Kidney (tissue), 13 donors: ENCODE measurements at regions not wholly inside any gene's neighbourhood (a gene's known extent, or its start where the extent isn't known, plus 50 kb on each side); places are given as distances from the start of the nearest gene placed in this dataset.

Experiments
- DNase-seq, 5 donors: peaks; one replicate each; pipeline ENCODE4 v3.0.0-alpha.2; 2013 to 2020
- FAIRE-seq: peaks from 2 replicates; lab custom pipeline; 2012; peaks lifted over from hg19 to GRCh38; lab: Jason Lieb, UNC
- H3K27ac ChIP-seq, 2 donors: one replicate each; pipeline ENCODE4 v1.7.0; 2013; ENCODE audit warnings: low read depth in 2 of 2, low read length in 2 of 2, inconsistent platforms in 1 of 2
- H3K27me3 ChIP-seq: one replicate; pipeline ENCODE4 v1.7.1; 2013; ENCODE audit warnings: low read length, inconsistent platforms; ENCODE audit not compliant: control insufficient read depth, insufficient read depth
- H3K36me3 ChIP-seq, 3 donors: one replicate each; pipeline versions ENCODE4 v1.7.0 to v1.7.1; 2013; ENCODE audit warnings: low read length in 3 of 3, control low read depth in 1 of 3, inconsistent platforms in 1 of 3; ENCODE audit not compliant: insufficient read depth in 3 of 3, control insufficient read depth in 2 of 3
- H3K4me1 ChIP-seq, 3 donors: one replicate each; pipeline versions ENCODE4 v1.7.0 to v1.7.1; 2013; ENCODE audit warnings: low read length in 3 of 3, inconsistent platforms in 1 of 3, low read depth in 1 of 3; ENCODE audit not compliant: control insufficient read depth in 2 of 3, insufficient read depth in 2 of 3
- H3K4me3 ChIP-seq, 3 donors: one replicate each; pipeline versions ENCODE4 v1.7.0 to v1.8.1; 2013; ENCODE audit warnings: low read length in 3 of 3, control low read depth in 1 of 3, inconsistent platforms in 1 of 3
- H3K9ac ChIP-seq, 3 donors: one replicate each; pipeline versions ENCODE4 v1.7.0 to v1.7.1; 2013; ENCODE audit warnings: low read length in 3 of 3, control low read depth in 1 of 3, inconsistent platforms in 1 of 3
- H3K9me3 ChIP-seq, 3 donors: one replicate each; pipeline versions ENCODE4 v1.7.0 to v1.7.1; 2013; ENCODE audit warnings: low read length in 3 of 3, control low read depth in 1 of 3, inconsistent platforms in 1 of 3; ENCODE audit not compliant: control insufficient read depth in 2 of 3, insufficient read depth in 1 of 3
- CTCF ChIP-seq: IDR thresholded peaks from 3 replicates; pipeline ENCODE4 v1.5.1; 2012; ENCODE audit warnings: mild to moderate bottlenecking, moderate library complexity, borderline replicate concordance; ENCODE audit not compliant: insufficient read depth; ENCODE audit errors: extremely low read depth
- intact Hi-C: fragments of 100-400 bp; cut with DNase I; formaldehyde crosslinking; loops from one replicate; pipeline ENCODE4 v1.11.1; 2022
- donor health status: control.
- donor health status: control.
- donor health status: control.
- donor health status: control.
- donor health status: control.
- donor health status: DM: yes; HTN: yes; CAD: no.
- donor health status: Normal renal cell carcinoma (clear cell type).

- no peaks in the 10 kb centered on the region for H3K36me3 ChIP-seq
- H3K9ac ChIP-seq, result no peak overlapping the region
- peak; percentile 72 to 93 (median 80) for DNase-seq
- no peak for TF ChIP-seq CTCF
- H3K4me3 ChIP-seq, result no peak overlapping the region
- H3K27ac ChIP-seq, result peak overlapping the region; percentile 40 to 69
- no peaks in the 10 kb centered on the region for H3K9me3 ChIP-seq
- no peaks in the 10 kb centered on the region for H3K27me3 ChIP-seq
- FAIRE-seq, result no peak
- peaks cover 0 to 12% (median 0%) of the 10 kb centered on the region in 3 donors for H3K4me1 ChIP-seq
- intact Hi-C loops, result no loop called here
Observed at GRCh38 chr10:78552261-78552811, 516.4 kb upstream of the ZMIZ1 start.

GRCh38 chr10:78553792-78554191, 515.0 kb upstream of the ZMIZ1 start:
- Histone ChIP-seq H3K4me1 (peaks cover 0 to 12% (median 0%) of the 10 kb centered on the region in 3 donors), H3K27ac (no peak overlapping the region), H3K9ac (no peak overlapping the region), H3K9me3 (no peaks in the 10 kb centered on the region), H3K4me3 (no peak overlapping the region), H3K27me3 (no peaks in the 10 kb centered on the region), H3K36me3 (no peaks in the 10 kb centered on the region)
- FAIRE-seq, result no peak
- intact Hi-C loops, result no loop called here
- no peak for TF ChIP-seq CTCF
- DNase-seq, result no peak

- Histone ChIP-seq H3K9ac (no peak overlapping the region), H3K36me3 (no peaks in the 10 kb centered on the region), H3K9me3 (no peaks in the 10 kb centered on the region), H3K27me3 (no peaks in the 10 kb centered on the region), H3K4me3 (no peak overlapping the region), H3K4me1 (peaks cover 0 to 12% (median 0%) of the 10 kb centered on the region in 3 donors), H3K27ac (no peak overlapping the region)
- no peak for FAIRE-seq
- intact Hi-C loops, result no loop called here
- no peak for TF ChIP-seq CTCF
- DNase-seq, result no peak
Observed at GRCh38 chr10:78555128-78555527, 513.6 kb upstream of the ZMIZ1 start.
